Pancreas (tissue), 10 donors: ENCODE measurements at regions not wholly inside any gene's neighbourhood (a gene's known extent, or its start where the extent isn't known, plus 50 kb on each side); places are given as distances from the start of the nearest gene placed in this dataset.

ENCODE experiments used
- ATAC-seq, 4 donors: fragments of 200-7000 bp; cut with Tn5 transposase; one replicate each; pipeline versions ENCODE4 v1.8.0 to v1.9.1; 2020; ENCODE audit warnings: mild to moderate bottlenecking in 4 of 4, moderate library complexity in 4 of 4
- DNase-seq, 6 donors: peaks; one replicate each; pipeline ENCODE4 v3.0.0-alpha.2; 2020
- FAIRE-seq: peaks from 2 replicates; lab custom pipeline; 2012; peaks lifted over from hg19 to GRCh38; lab: Jason Lieb, UNC
- H3K27ac ChIP-seq, 4 donors: fragments of 200-600 bp; sonication (generic); 1 replicate in 3 of 4; 2 replicates in 1 of 4; pipeline versions ENCODE4 v1.5.0 to v1.8.0; 2020
- H3K27me3 ChIP-seq, 4 donors: fragments of 200-600 bp; one replicate each; pipeline ENCODE4 v1.8.0; 2021
- H3K36me3 ChIP-seq, 3 donors: fragments of 200-600 bp; sonication (generic) in 1 of 3; one replicate each; pipeline versions ENCODE4 v1.5.0 to v1.8.0; 2020 to 2021
- H3K4me1 ChIP-seq, 3 donors: fragments of 200-600 bp; one replicate each; pipeline ENCODE4 v1.8.0; 2021
- H3K4me3 ChIP-seq, 4 donors: fragments of 200-600 bp; sonication (generic) in 2 of 4; one replicate each; pipeline versions ENCODE4 v1.5.0 to v1.8.0; 2020 to 2021
- H3K9me3 ChIP-seq, 4 donors: fragments of 200-600 bp; one replicate each; pipeline ENCODE4 v1.8.0; 2021
- WGBS, 2 donors: extraction: QIAGEN DNeasy Blood & Tissue Kit; methylation state at CpG; one replicate each; pipeline ENCODE4 v1.1.7; 2013; 5-methylcytosine and 5-hydroxymethylcytosine counted together
- intact Hi-C, 3 donors: fragments of 100-400 bp; cut with DNase I; formaldehyde crosslinking; loops; one replicate each; pipeline versions ENCODE4 v1.11.1 to v1.14.2; 2022
- TF ChIP-seq, protein P1 (sequence below), 4 donors: fragments of 200-600 bp; sonication (generic) in 3 of 4; IDR thresholded peaks; one replicate each; pipeline versions ENCODE4 v1.5.0 to v1.8.0; 2021; ENCODE audit warnings: antibody characterized with exemption in 4 of 4
- donor health status: healthy with polysubstance abuse.
- donor health status: DM: no; HTN: no; CAD: no; lungs with moderate emphysema.
- donor health status: DM: no; HTN: no; CAD: no.
- donor health status: control.
- donor health status: control.
- donor health status: Bipolar disorder and iron deficiency.
- donor health status: DM: yes; HTN: yes; CAD: no.
- donor health status: DM: no; HTN: no; CAD: no.
- donor health status: DM: no; HTN: no; CAD: no.
- donor health status: DM: yes; HTN: yes; CAD: no.

GRCh38 chr11:97794876-97795275, 1225.9 kb upstream of the CNTN5 start:
- Histone ChIP-seq H3K36me3 (no peaks in the 10 kb centered on the region), H3K27ac (no peak overlapping the region), H3K27me3 (no peaks in the 10 kb centered on the region), H3K4me1 (no peaks in the 10 kb centered on the region), H3K9me3 (no peaks in the 10 kb centered on the region), H3K4me3 (no peak overlapping the region)
- ATAC-seq (no peak), DNase-seq (no peak), FAIRE-seq (no peak)
- TF ChIP-seq, protein P1, sequence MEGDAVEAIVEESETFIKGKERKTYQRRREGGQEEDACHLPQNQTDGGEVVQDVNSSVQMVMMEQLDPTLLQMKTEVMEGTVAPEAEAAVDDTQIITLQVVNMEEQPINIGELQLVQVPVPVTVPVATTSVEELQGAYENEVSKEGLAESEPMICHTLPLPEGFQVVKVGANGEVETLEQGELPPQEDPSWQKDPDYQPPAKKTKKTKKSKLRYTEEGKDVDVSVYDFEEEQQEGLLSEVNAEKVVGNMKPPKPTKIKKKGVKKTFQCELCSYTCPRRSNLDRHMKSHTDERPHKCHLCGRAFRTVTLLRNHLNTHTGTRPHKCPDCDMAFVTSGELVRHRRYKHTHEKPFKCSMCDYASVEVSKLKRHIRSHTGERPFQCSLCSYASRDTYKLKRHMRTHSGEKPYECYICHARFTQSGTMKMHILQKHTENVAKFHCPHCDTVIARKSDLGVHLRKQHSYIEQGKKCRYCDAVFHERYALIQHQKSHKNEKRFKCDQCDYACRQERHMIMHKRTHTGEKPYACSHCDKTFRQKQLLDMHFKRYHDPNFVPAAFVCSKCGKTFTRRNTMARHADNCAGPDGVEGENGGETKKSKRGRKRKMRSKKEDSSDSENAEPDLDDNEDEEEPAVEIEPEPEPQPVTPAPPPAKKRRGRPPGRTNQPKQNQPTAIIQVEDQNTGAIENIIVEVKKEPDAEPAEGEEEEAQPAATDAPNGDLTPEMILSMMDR (IDR thresholded peaks at IDR 0.05): no peak
- WGBS, 2 donors: 20 to 22% methylated on average over 2 of the region's 2 CpGs
- intact Hi-C loops: no loop called here

DNA sequence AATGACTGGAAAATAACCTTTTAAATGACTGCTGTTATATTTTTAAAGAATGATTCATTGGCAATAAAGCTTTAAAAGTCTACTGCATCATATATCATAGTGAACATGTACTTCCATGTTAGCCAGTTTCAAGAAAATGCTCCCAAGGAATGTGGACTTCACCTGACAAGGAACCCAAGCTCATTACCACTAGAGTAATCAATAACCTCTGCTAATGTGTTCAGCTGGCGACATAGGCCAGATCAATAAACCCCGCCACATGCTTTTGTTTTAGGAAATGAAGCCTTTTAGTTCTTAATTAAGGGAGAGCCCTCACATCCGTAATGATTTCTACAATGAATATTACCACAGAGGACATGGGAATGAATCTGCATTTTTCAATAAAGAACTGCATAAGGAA, 1219.9 kb upstream of the CNTN5 start:
- Histone ChIP-seq H3K36me3 (no peaks in the 10 kb centered on the region), H3K27me3 (no peaks in the 10 kb centered on the region), H3K9me3 (no peaks in the 10 kb centered on the region), H3K27ac (no peak overlapping the region), H3K4me3 (no peak overlapping the region), H3K4me1 (no peaks in the 10 kb centered on the region)
- TF ChIP-seq, protein P1 (IDR thresholded peaks at IDR 0.05): no peak
- 17 to 24% methylated on average over 3 of the region's 3 CpGs for WGBS, 2 donors
- FAIRE-seq (no peak), ATAC-seq (no peak), DNase-seq (no peak)
- intact Hi-C loops: no loop called here

GRCh38 chr11:97814325-97814959, 1206.3 kb upstream of the CNTN5 start:
- Histone ChIP-seq H3K9me3 (no peaks in the 10 kb centered on the region), H3K4me3 (no peak overlapping the region), H3K27ac (no peak overlapping the region), H3K27me3 (no peaks in the 10 kb centered on the region), H3K4me1 (no peaks in the 10 kb centered on the region), H3K36me3 (no peaks in the 10 kb centered on the region)
- DNase-seq: no peak
- ATAC-seq: no peak
- intact Hi-C loops: no loop called here
- 48 to 75% methylated on average over 4 of the region's 4 CpGs for WGBS, 2 donors
- FAIRE-seq: no peak
- TF ChIP-seq, protein P1 (IDR thresholded peaks at IDR 0.05): no peak

GRCh38 chr11:97815667-97816066, 1205.1 kb upstream of the CNTN5 start:
- TF ChIP-seq, protein P1 (IDR thresholded peaks at IDR 0.05): no peak
- ATAC-seq: no peak
- H3K4me1 ChIP-seq: no peaks in the 10 kb centered on the region
- DNase-seq: no peak
- FAIRE-seq: no peak
- WGBS, 2 donors: 47 to 67% methylated on average over 1 of the region's 1 CpG
- H3K27ac ChIP-seq: no peak overlapping the region
- H3K27me3 ChIP-seq: no peaks in the 10 kb centered on the region
- intact Hi-C loops: no loop called here
- no peak overlapping the region for H3K4me3 ChIP-seq
- no peaks in the 10 kb centered on the region for H3K36me3 ChIP-seq
- H3K9me3 ChIP-seq: no peaks in the 10 kb centered on the region

DNA sequence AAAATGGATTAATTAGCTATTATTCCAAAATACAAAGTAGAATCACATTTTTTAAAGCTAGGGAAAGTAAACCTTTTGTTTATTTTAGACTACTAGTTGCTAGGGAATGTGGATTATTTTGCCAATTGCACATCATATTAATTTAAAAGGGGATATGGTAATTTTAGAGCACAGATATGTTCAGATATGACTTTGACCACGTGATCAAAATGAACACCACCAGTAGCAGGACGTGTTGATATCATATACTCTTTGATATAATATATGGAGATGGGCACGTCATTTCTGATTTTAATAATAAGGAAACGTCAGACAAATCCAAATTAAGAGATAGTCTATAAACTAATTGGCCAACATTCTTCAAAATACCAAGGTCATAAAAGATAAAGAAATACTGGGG, 1188.3 kb upstream of the CNTN5 start:
- Histone ChIP-seq H3K36me3 (no peaks in the 10 kb centered on the region), H3K27ac (no peak overlapping the region), H3K27me3 (no peaks in the 10 kb centered on the region), H3K4me1 (no peaks in the 10 kb centered on the region), H3K9me3 (no peaks in the 10 kb centered on the region), H3K4me3 (no peak overlapping the region)
- no peak for FAIRE-seq
- no peak for ATAC-seq
- intact Hi-C loops: no loop called here
- no peak for DNase-seq
- WGBS, 2 donors: 40 to 59% methylated on average over 4 of the region's 4 CpGs
- TF ChIP-seq, protein P1 (IDR thresholded peaks at IDR 0.05): no peak
